ENCODE measurements at regions not wholly inside any gene's neighbourhood (a gene's known extent, or its start where the extent isn't known, plus 50 kb on each side); places are given as distances from the start of the nearest gene placed in this dataset.

- TF ChIP-seq CTCF (IDR thresholded peaks at IDR 0.05 in 4 of 5, conservative IDR thresholded peaks at IDR 0.05 in 1 of 5): no peak
- no peak for TF ChIP-seq POLR2A (IDR thresholded peaks at IDR 0.05)
Measured at GRCh38 chr1:25074351-25075227, 144.5 kb upstream of the RUNX3 start.
